ENCODE measurements at regions not wholly inside any gene's neighbourhood (a gene's known extent, or its start where the extent isn't known, plus 50 kb on each side); places are given as distances from the start of the nearest gene placed in this dataset.
A peak's percentile ranks its signal among the peaks of the same experiment; 100 is the strongest.

DNA sequence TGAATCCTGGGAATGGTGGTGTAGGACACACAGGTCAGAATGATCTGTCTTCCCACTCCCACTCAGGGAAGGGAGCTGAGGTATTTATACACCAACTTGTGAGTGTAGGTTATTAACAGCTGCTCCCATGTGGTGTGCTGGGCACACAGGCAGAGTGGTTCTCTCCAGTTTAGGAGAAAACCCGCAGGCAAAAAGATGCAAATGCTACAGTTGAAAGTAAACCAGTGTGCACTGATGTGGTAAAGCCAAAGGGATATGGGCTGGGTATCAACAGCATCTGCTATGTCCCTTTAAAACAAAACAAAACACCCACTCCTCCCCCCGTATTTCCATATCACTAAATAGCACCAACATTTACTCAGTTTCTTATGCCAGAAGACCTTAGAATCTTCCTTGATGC lies 75.4 kb upstream of the SYT13 start:
- H3K4me1 ChIP-seq, result peaks cover 6% of the 10 kb centered on the region; the same call in 1 of the 2 replicates
- H3K9ac ChIP-seq, result no peak overlapping the region
- no peak overlapping the region for H3K4me2 ChIP-seq
- H3K36me3 ChIP-seq, result no peaks in the 10 kb centered on the region
- H3K4me3 ChIP-seq, result no peak overlapping the region
- H3K27ac ChIP-seq, result no peak overlapping the region
- no peak for TF ChIP-seq Cebpa-rat (IDR thresholded peaks at IDR 0.05)
- H3K9me3 ChIP-seq, result no peaks in the 10 kb centered on the region
- H3K27me3 ChIP-seq, result no peaks in the 10 kb centered on the region
- no peaks in the 10 kb centered on the region for H4K20me1 ChIP-seq

GRCh38 chr11:45355706-45356041 lies 69.5 kb upstream of the SYT13 start:
- H3K36me3 ChIP-seq, result no peaks in the 10 kb centered on the region
- no peaks in the 10 kb centered on the region for H4K20me1 ChIP-seq
- no peak overlapping the region for H3K27ac ChIP-seq
- H3K9ac ChIP-seq, result no peak overlapping the region
- peak overlapping the region; percentile 51 for H3K4me3 ChIP-seq
- H3K4me2 ChIP-seq, result peak overlapping the region; percentile 47
- no peaks in the 10 kb centered on the region for H3K4me1 ChIP-seq
- H3K27me3 ChIP-seq, result no peaks in the 10 kb centered on the region
- no peak for TF ChIP-seq Cebpa-rat (IDR thresholded peaks at IDR 0.05)
- no peaks in the 10 kb centered on the region; the same call in 1 of the 2 replicates for H3K9me3 ChIP-seq

- Histone ChIP-seq H3K36me3 (no peaks in the 10 kb centered on the region), H3K27ac (no peak overlapping the region), H3K9me3 (no peaks in the 10 kb centered on the region; the same call in 1 of the 2 replicates), H3K4me1 (no peaks in the 10 kb centered on the region), H3K4me3 (peak overlapping the region; percentile 51), H3K27me3 (no peaks in the 10 kb centered on the region), H3K9ac (no peak overlapping the region), H4K20me1 (no peaks in the 10 kb centered on the region), H3K4me2 (peak overlapping the region; percentile 47)
- TF ChIP-seq Cebpa-rat (IDR thresholded peaks at IDR 0.05), result no peak
Measured at GRCh38 chr11:45354976-45355705, 69.0 kb upstream of the SYT13 start.

DNA sequence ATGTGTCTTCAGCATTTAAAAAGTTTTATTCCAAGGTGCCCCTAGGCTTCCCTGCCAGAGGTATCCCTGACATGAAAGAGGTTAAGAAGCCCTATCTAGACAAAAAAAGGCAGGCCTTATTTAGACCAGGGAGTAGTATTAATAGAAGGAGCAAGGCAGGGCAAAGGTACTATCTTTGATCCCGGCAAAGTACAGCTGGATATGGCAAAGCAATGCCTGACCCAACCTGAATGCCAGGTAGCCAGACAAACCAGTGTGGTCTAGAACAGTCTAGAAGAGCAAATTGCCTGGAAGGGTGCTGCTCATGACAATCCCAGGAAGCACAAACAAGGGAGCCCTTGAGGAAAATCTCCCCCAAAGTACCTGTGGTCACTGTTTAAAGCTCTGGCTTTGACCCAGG lies 62.6 kb upstream of the SYT13 start:
- no peak overlapping the region for H3K4me3 ChIP-seq
- no peaks in the 10 kb centered on the region for H3K9me3 ChIP-seq
- TF ChIP-seq Cebpa-rat (IDR thresholded peaks at IDR 0.05), result no peak
- H4K20me1 ChIP-seq, result no peaks in the 10 kb centered on the region
- no peaks in the 10 kb centered on the region for H3K4me1 ChIP-seq
- H3K27me3 ChIP-seq, result no peaks in the 10 kb centered on the region
- H3K4me2 ChIP-seq, result no peak overlapping the region
- no peaks in the 10 kb centered on the region for H3K36me3 ChIP-seq
- H3K27ac ChIP-seq, result no peak overlapping the region
- no peak overlapping the region for H3K9ac ChIP-seq

- Histone ChIP-seq H3K4me2 (no peak overlapping the region), H3K4me3 (no peak overlapping the region), H3K9ac (no peak overlapping the region), H3K36me3 (no peaks in the 10 kb centered on the region), H3K9me3 (no peaks in the 10 kb centered on the region), H3K27me3 (no peaks in the 10 kb centered on the region), H4K20me1 (no peaks in the 10 kb centered on the region), H3K27ac (no peak overlapping the region), H3K4me1 (no peaks in the 10 kb centered on the region)
- no peak for TF ChIP-seq Cebpa-rat (IDR thresholded peaks at IDR 0.05)
Measured at GRCh38 chr11:45347348-45348082, 61.4 kb upstream of the SYT13 start.

GRCh38 chr11:45345491-45345890 lies 59.4 kb upstream of the SYT13 start:
- Histone ChIP-seq H4K20me1 (no peaks in the 10 kb centered on the region), H3K4me1 (no peaks in the 10 kb centered on the region), H3K4me2 (no peak overlapping the region), H3K27ac (no peak overlapping the region), H3K9me3 (no peaks in the 10 kb centered on the region), H3K27me3 (no peaks in the 10 kb centered on the region), H3K36me3 (no peaks in the 10 kb centered on the region), H3K4me3 (no peak overlapping the region), H3K9ac (no peak overlapping the region)
- TF ChIP-seq Cebpa-rat (IDR thresholded peaks at IDR 0.05), result no peak

DNA sequence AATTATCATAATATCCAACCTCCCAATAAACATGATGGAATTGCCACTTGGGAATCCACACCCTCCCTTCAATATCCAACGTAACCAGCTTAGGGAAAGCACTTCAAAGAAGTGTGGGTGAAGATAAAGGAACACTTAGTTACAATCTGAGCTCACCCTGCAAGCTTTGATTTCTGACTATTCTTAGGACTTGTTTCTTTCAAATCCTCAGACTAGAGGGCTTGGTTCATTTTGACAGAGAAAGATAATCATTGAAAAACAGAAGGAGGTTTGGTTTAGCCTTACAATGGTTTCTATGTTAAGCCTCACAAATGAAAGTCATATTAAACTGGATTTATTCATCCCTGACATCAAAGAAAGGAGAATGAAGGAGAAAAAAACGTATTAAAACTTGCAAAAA lies 57.9 kb upstream of the SYT13 start:
- H3K27ac ChIP-seq, result no peak overlapping the region
- H3K9ac ChIP-seq, result no peak overlapping the region
- H3K27me3 ChIP-seq, result no peaks in the 10 kb centered on the region
- H3K4me3 ChIP-seq, result no peak overlapping the region
- H4K20me1 ChIP-seq, result no peaks in the 10 kb centered on the region
- H3K4me2 ChIP-seq, result no peak overlapping the region
- H3K4me1 ChIP-seq, result 0 out of 2 replicates have a peak, but pooled peaks cover 4% of the 10 kb centered on the region
- no peaks in the 10 kb centered on the region for H3K36me3 ChIP-seq
- TF ChIP-seq Cebpa-rat (IDR thresholded peaks at IDR 0.05), result no peak
- no peaks in the 10 kb centered on the region for H3K9me3 ChIP-seq

DNA sequence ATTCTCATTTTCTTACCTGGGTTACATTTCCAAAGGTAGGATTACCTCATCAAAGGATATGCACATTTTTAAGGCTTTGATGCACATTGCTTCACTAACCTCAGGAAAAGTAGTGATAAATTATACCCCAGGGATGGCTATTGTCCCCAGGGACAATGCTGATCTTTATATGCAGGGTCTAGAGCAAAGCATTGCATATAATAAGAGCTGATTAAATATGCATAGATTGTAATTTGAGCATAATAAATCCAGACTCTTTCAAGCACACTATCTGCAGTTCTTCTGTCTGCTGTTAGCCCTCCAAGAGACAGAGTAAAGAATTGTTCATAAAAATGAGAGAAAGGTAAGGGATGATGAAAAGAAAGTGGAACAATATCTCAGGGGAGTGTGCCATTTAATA lies 57.3 kb upstream of the SYT13 start:
- Histone ChIP-seq H4K20me1 (no peaks in the 10 kb centered on the region), H3K9me3 (no peaks in the 10 kb centered on the region), H3K4me3 (no peak overlapping the region), H3K27me3 (no peaks in the 10 kb centered on the region), H3K4me2 (no peak overlapping the region), H3K9ac (no peak overlapping the region), H3K36me3 (no peaks in the 10 kb centered on the region), H3K27ac (no peak overlapping the region), H3K4me1 (0 out of 2 replicates have a peak, but pooled peaks cover 4% of the 10 kb centered on the region)
- no peak for TF ChIP-seq Cebpa-rat (IDR thresholded peaks at IDR 0.05)

- H4K20me1 ChIP-seq, result no peaks in the 10 kb centered on the region
- no peak overlapping the region for H3K4me3 ChIP-seq
- no peak overlapping the region for H3K4me2 ChIP-seq
- no peaks in the 10 kb centered on the region for H3K36me3 ChIP-seq
- H3K27ac ChIP-seq, result no peak overlapping the region
- no peak overlapping the region for H3K9ac ChIP-seq
- no peaks in the 10 kb centered on the region for H3K27me3 ChIP-seq
- H3K9me3 ChIP-seq, result no peaks in the 10 kb centered on the region
- TF ChIP-seq Cebpa-rat (IDR thresholded peaks at IDR 0.05), result no peak
- H3K4me1 ChIP-seq, result 0 out of 2 replicates have a peak, but pooled peaks cover 4% of the 10 kb centered on the region
Measured at GRCh38 chr11:45341372-45341771, 55.2 kb upstream of the SYT13 start.

GRCh38 chr11:45339729-45340519 lies 53.8 kb upstream of the SYT13 start:
- Histone ChIP-seq H3K27ac (no peak overlapping the region), H3K9me3 (no peaks in the 10 kb centered on the region), H3K4me3 (no peak overlapping the region), H3K4me1 (peaks cover 12% of the 10 kb centered on the region; the same call in 1 of the 2 replicates), H3K27me3 (no peaks in the 10 kb centered on the region), H4K20me1 (no peaks in the 10 kb centered on the region), H3K9ac (no peak overlapping the region), H3K36me3 (no peaks in the 10 kb centered on the region), H3K4me2 (peak overlapping the region; percentile 51)
- no peak for TF ChIP-seq Cebpa-rat (IDR thresholded peaks at IDR 0.05)

Measured in BLaER1 (cell line).